Bronchial epithelial cell (primary cell): ENCODE measurements at regions not wholly inside any gene's neighbourhood (a gene's known extent, or its start where the extent isn't known, plus 50 kb on each side); places are given as distances from the start of the nearest gene placed in this dataset.

Source experiments
- DNase-seq: peaks from one replicate; pipeline ENCODE4 v3.0.0-alpha.2; 2010; ENCODE audit warnings: low read depth
- FAIRE-seq: peaks from 2 replicates; lab custom pipeline; 2011; peaks lifted over from hg19 to GRCh38; lab: Jason Lieb, UNC
- H3K27me3 ChIP-seq: 2 replicates; pipeline ENCODE4 v1.5.1; 2011; ENCODE audit warnings: low read length; ENCODE audit not compliant: control insufficient read depth, insufficient read depth
- H3K36me3 ChIP-seq: 2 replicates; pipeline ENCODE4 v1.5.1; 2011; ENCODE audit warnings: low read length; ENCODE audit not compliant: control insufficient read depth, insufficient read depth
- H3K4me3 ChIP-seq: 2 replicates; pipeline ENCODE4 v1.5.1; 2011; ENCODE audit warnings: mild to moderate bottlenecking, low read depth, low read length, control low read depth
- TF ChIP-seq, protein P1 (sequence below): IDR thresholded peaks from 2 replicates; pipeline ENCODE4 v1.5.1; 2011; ENCODE audit warnings: mild to moderate bottlenecking, moderate library complexity, low read length, control low read depth, inconsistent platforms; ENCODE audit not compliant: insufficient read depth, severe bottlenecking

DNA sequence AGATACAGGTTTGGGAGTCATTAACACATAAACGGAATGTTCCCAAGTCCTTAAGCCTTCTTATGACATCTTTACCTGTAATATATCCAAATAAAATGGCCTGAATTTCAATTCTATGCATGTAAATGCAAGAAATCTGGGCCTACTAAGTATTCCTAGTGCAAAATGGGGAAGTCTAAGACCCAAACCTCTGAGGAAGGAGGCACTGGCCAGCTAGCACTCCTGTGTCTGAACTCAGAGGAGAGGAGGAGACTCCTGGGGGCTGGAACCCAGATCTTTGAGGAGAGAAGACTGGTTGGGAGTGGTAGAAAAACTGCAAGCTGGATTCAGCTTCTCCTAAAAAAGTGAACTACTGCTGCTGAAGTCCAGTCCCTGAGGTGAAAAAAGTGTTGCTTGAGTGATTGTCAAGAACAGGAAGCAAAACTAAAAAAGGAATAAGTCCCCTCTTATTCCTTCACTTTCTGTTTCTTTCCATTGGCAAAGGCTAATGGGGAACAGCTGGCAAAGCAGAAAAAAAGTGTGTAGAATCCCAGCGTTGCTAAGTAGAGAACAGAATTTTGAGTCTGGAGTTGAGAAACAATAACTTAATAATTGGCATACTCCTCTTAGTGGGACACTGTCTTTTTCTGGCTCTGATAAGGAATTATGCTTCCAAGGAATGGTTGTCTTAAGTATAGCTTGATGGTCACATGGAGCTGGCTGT lies 54.8 kb upstream of the ATP2C1 start:
- DNase-seq, result no peak
- Histone ChIP-seq H3K36me3 (no peaks in the 10 kb centered on the region), H3K4me3 (no peak overlapping the region), H3K27me3 (no peaks in the 10 kb centered on the region)
- TF ChIP-seq, protein P1, sequence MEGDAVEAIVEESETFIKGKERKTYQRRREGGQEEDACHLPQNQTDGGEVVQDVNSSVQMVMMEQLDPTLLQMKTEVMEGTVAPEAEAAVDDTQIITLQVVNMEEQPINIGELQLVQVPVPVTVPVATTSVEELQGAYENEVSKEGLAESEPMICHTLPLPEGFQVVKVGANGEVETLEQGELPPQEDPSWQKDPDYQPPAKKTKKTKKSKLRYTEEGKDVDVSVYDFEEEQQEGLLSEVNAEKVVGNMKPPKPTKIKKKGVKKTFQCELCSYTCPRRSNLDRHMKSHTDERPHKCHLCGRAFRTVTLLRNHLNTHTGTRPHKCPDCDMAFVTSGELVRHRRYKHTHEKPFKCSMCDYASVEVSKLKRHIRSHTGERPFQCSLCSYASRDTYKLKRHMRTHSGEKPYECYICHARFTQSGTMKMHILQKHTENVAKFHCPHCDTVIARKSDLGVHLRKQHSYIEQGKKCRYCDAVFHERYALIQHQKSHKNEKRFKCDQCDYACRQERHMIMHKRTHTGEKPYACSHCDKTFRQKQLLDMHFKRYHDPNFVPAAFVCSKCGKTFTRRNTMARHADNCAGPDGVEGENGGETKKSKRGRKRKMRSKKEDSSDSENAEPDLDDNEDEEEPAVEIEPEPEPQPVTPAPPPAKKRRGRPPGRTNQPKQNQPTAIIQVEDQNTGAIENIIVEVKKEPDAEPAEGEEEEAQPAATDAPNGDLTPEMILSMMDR, result no peak
- no peak for FAIRE-seq

- no peak for DNase-seq
- no peak for FAIRE-seq
- Histone ChIP-seq H3K36me3 (no peaks in the 10 kb centered on the region), H3K27me3 (no peaks in the 10 kb centered on the region), H3K4me3 (no peak overlapping the region)
- TF ChIP-seq, protein P1, result no peak
Measured at GRCh38 chr3:130839813-130840212, 54.1 kb upstream of the ATP2C1 start.

- DNase-seq (peak; percentile 92), FAIRE-seq (no peak)
- H3K36me3 ChIP-seq, result no peaks in the 10 kb centered on the region
- TF ChIP-seq, protein P1, result no peak
- H3K27me3 ChIP-seq, result no peaks in the 10 kb centered on the region
- H3K4me3 ChIP-seq, result no peak overlapping the region
Measured at GRCh38 chr3:130841357-130841756, 52.5 kb upstream of the ATP2C1 start.

DNA sequence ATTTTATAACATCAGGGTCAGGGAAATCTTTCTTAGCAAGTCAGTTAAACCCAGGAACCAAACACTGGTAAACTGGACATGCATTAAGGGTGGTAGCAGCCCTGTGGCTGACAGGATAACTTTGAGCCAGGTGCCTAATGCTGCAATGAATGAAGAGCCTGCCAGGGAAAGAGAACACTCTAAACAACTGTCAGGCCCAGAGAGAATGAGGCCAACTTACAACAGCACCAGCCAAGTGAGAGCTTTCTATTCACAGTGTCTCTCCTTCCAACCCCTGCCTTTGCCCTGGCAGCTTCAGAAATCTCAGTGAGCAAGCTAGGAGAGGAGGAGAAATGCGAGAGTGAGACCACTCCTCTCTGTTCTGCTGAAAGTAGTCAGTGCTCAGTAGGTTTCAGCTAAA lies 50.4 kb upstream of the ATP2C1 start:
- no peak for DNase-seq
- Histone ChIP-seq H3K4me3 (no peak overlapping the region), H3K36me3 (no peaks in the 10 kb centered on the region), H3K27me3 (no peaks in the 10 kb centered on the region)
- TF ChIP-seq, protein P1, result no peak
- FAIRE-seq, result no peak
